Central memory CD8-positive, alpha-beta T cell (primary cell): ENCODE measurements at regions not wholly inside any gene's neighbourhood (a gene's known extent, or its start where the extent isn't known, plus 50 kb on each side); places are given as distances from the start of the nearest gene placed in this dataset.

ENCODE experiments used
- ATAC-seq: fragments of 150-1000 bp; cut with Tn5 transposase; replicated peaks from 2 replicates; pipeline ENCODE4 v1.10.0; 2022; ENCODE audit warnings: mild to moderate bottlenecking, moderate FRiP score, moderate number of reproducible peaks; ENCODE audit not compliant: poor library complexity, severe bottlenecking; ENCODE audit errors: extremely low read depth
- DNase-seq, 2 donors: peaks; one replicate each; pipeline ENCODE4 v3.0.0; 2021; ENCODE audit warnings: low spot score in 2 of 2
- H3K27ac Mint-ChIP-seq: one replicate; pipeline ENCODE4 v1.8.0; 2022; ENCODE audit warnings: low read depth, mild to moderate bottlenecking, moderate library complexity, mixed read lengths
- H3K27me3 Mint-ChIP-seq: one replicate; pipeline ENCODE4 v1.8.0; 2022; ENCODE audit warnings: mixed read lengths
- H3K36me3 Mint-ChIP-seq: one replicate; pipeline ENCODE4 v1.8.0; 2022; ENCODE audit warnings: mild to moderate bottlenecking, moderate library complexity, mixed read lengths; ENCODE audit not compliant: insufficient read depth
- H3K4me1 Mint-ChIP-seq: one replicate; pipeline ENCODE4 v1.8.0; 2022; ENCODE audit warnings: mixed read lengths
- H3K4me3 Mint-ChIP-seq: one replicate; pipeline ENCODE4 v1.8.0; 2022; ENCODE audit warnings: mild to moderate bottlenecking, moderate library complexity, mixed read lengths
- H3K9me3 Mint-ChIP-seq: one replicate; pipeline ENCODE4 v1.8.0; 2022; ENCODE audit warnings: mixed read lengths

DNA sequence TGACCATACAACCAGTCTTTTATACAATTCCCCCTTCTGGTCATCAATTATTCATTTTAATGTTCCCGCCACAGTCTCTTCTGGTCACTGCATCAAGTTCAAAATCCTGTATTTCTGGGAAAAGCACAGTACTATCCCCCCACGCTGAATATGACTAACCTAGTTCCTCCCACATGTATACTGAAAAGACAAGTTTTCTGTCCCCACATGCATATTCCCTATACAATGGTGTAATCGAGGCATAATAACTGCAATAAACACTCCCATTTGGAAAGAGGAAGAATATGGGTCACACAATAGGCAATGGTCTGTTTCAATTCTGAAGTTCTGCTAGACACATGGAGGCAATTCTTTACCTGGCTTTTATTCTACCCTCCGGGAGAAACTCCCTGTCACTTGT is 344.9 kb downstream of the EFNA5 start:
- Mint-ChIP-seq H3K4me1 (no peaks in the 10 kb centered on the region), H3K27me3 (no peaks in the 10 kb centered on the region), H3K9me3 (no peaks in the 10 kb centered on the region), H3K36me3 (no peaks in the 10 kb centered on the region), H3K4me3 (no peak overlapping the region), H3K27ac (no peak overlapping the region)
- ATAC-seq (no peak), DNase-seq (no peak)

- Mint-ChIP-seq H3K4me3 (no peak overlapping the region), H3K9me3 (no peaks in the 10 kb centered on the region), H3K27ac (no peak overlapping the region), H3K36me3 (no peaks in the 10 kb centered on the region), H3K27me3 (no peaks in the 10 kb centered on the region), H3K4me1 (no peaks in the 10 kb centered on the region)
- no peak for ATAC-seq
- DNase-seq, result no peak
Observed at GRCh38 chr5:107324809-107325208, 345.9 kb downstream of the EFNA5 start.

DNA sequence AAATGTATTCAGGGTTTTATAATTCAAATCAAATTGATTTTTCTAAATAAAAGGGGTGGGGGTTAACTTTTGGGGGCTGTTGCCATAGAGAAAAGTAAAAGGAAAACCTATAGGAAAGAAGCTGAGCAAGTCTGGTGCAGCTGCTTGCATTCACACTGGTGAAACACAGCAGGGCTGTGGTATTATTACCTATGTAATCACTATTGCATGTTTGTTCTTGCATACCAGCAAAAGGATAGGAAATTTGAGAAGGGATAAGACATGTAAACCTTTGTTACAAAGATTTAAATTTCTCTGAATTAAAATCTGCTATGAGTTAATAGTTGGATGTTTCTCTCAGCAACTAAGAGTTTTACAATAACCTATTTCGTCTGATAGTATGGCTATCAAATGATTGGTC is 346.7 kb downstream of the EFNA5 start:
- no peaks in the 10 kb centered on the region for H3K36me3 Mint-ChIP-seq
- no peak for ATAC-seq

DNA sequence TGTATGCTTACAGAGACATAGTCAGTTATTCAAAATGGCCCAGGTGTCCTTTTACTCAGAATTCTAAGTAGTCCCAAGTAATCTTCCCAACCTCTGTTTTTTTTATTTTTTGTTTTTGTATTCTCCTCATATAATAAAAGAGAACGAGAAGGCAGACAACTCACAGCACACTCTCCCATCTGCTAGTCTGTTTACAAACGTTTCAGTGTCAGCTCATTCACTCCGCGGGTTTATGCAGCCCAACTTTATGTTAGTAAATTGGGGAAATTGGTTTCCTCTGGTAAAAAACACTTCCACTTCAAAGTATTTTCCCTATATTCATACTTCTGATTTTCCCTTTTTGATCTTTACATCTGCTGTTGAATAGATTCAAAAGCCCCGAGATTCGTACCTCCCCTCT is 347.2 kb downstream of the EFNA5 start:
- no peaks in the 10 kb centered on the region for H3K27me3 Mint-ChIP-seq
- no peaks in the 10 kb centered on the region for H3K4me1 Mint-ChIP-seq
- no peak overlapping the region for H3K4me3 Mint-ChIP-seq
- no peak for DNase-seq
- no peaks in the 10 kb centered on the region for H3K9me3 Mint-ChIP-seq
- ATAC-seq, result no peak
- H3K27ac Mint-ChIP-seq, result no peak overlapping the region
- H3K36me3 Mint-ChIP-seq, result no peaks in the 10 kb centered on the region

More for the DNA sequence above, 346.7 kb downstream of the EFNA5 start:
- Mint-ChIP-seq H3K4me1 (no peaks in the 10 kb centered on the region), H3K9me3 (no peaks in the 10 kb centered on the region), H3K27ac (no peak overlapping the region), H3K4me3 (no peak overlapping the region), H3K27me3 (no peaks in the 10 kb centered on the region)
- no peak for DNase-seq

DNA sequence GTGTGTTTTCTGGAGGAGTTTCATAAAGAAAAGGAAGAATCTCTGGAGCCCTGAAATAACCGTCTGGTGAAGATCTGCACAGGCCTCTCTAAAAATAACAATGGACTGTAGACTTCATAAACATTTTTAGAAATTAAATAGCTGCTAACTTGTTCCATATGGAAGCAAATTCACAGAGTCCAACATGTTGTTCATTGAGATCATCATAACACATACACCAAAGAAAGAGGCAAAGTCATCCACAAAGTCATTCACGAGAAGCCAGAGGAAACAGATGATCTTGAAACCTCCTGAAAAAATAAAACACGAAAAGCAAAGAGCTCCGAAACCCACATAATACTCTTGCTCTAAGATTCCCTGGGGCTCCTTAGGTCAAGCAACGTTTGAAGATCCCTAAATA is 347.8 kb downstream of the EFNA5 start:
- ATAC-seq, result no peak
- Mint-ChIP-seq H3K36me3 (no peaks in the 10 kb centered on the region), H3K27me3 (no peaks in the 10 kb centered on the region), H3K27ac (no peak overlapping the region), H3K4me3 (no peak overlapping the region), H3K9me3 (no peaks in the 10 kb centered on the region), H3K4me1 (no peaks in the 10 kb centered on the region)
- no peak for DNase-seq

DNA sequence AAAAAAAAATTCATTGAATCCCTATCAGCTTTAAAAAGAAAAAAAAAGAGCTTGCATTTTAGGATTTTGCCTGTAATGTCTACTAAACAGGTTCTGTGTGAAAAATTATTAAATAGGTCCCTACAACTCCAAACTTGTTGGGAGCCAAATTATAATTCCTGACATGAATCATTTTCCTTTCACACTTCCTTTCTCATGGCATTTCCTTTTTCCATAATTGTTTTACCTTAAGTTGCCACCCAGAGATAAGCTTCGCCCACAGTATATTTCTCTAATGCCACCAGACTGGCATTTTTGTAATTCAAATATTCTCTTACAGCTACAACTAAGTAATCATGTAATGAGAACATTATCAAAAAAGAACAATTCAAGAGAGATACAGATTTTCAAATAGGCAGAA is 348.8 kb downstream of the EFNA5 start:
- H3K9me3 Mint-ChIP-seq, result no peaks in the 10 kb centered on the region
- H3K4me1 Mint-ChIP-seq, result no peaks in the 10 kb centered on the region
- no peaks in the 10 kb centered on the region for H3K36me3 Mint-ChIP-seq
- ATAC-seq, result no peak
- H3K27ac Mint-ChIP-seq, result no peak overlapping the region
- no peaks in the 10 kb centered on the region for H3K27me3 Mint-ChIP-seq
- no peak overlapping the region for H3K4me3 Mint-ChIP-seq
- no peak for DNase-seq

- no peaks in the 10 kb centered on the region for H3K27me3 Mint-ChIP-seq
- ATAC-seq (no peak), DNase-seq (no peak)
- H3K27ac Mint-ChIP-seq, result no peak overlapping the region
- no peaks in the 10 kb centered on the region for H3K4me1 Mint-ChIP-seq
- H3K9me3 Mint-ChIP-seq, result no peaks in the 10 kb centered on the region
- no peaks in the 10 kb centered on the region for H3K36me3 Mint-ChIP-seq
- no peak overlapping the region for H3K4me3 Mint-ChIP-seq
Observed at GRCh38 chr5:107320846-107321245, 349.9 kb downstream of the EFNA5 start.

- H3K4me1 Mint-ChIP-seq, result no peaks in the 10 kb centered on the region
- H3K9me3 Mint-ChIP-seq, result no peaks in the 10 kb centered on the region
- no peak overlapping the region for H3K4me3 Mint-ChIP-seq
- H3K27me3 Mint-ChIP-seq, result no peaks in the 10 kb centered on the region
- H3K36me3 Mint-ChIP-seq, result no peaks in the 10 kb centered on the region
- no peak overlapping the region for H3K27ac Mint-ChIP-seq
- ATAC-seq, result no peak
- DNase-seq, result no peak
Observed at GRCh38 chr5:107320376-107320775, 350.4 kb downstream of the EFNA5 start.

- DNase-seq (no peak), ATAC-seq (no peak)
- Mint-ChIP-seq H3K27ac (no peak overlapping the region), H3K27me3 (no peaks in the 10 kb centered on the region), H3K36me3 (no peaks in the 10 kb centered on the region), H3K4me1 (no peaks in the 10 kb centered on the region), H3K4me3 (no peak overlapping the region), H3K9me3 (no peaks in the 10 kb centered on the region)
Observed at GRCh38 chr5:107319901-107320300, 350.8 kb downstream of the EFNA5 start.

DNA sequence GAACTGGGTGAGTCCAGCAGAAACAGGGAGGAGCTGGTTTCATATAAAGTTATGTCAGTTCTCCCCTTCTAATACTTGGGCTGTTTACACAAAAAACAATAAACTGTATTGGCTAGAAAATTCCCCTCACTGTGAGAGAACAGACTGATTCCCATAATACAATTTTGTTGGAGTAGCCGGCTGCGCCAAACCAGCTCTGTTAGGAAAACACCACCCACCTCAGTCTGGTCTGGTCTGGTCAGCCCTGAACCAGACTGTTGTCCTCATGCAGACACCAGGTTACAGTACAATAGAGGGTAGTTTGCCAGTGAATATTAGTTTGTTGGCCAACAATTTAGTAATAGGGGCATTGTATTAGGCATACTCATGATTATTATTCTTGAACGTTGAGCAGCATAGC is 356.4 kb downstream of the EFNA5 start:
- DNase-seq (no peak), ATAC-seq (no peak)
- Mint-ChIP-seq H3K4me1 (no peaks in the 10 kb centered on the region), H3K36me3 (no peaks in the 10 kb centered on the region), H3K27ac (no peak overlapping the region), H3K4me3 (no peak overlapping the region), H3K27me3 (no peaks in the 10 kb centered on the region), H3K9me3 (no peaks in the 10 kb centered on the region)

GRCh38 chr5:107313921-107314320 is 356.8 kb downstream of the EFNA5 start:
- ATAC-seq, result no peak

DNA sequence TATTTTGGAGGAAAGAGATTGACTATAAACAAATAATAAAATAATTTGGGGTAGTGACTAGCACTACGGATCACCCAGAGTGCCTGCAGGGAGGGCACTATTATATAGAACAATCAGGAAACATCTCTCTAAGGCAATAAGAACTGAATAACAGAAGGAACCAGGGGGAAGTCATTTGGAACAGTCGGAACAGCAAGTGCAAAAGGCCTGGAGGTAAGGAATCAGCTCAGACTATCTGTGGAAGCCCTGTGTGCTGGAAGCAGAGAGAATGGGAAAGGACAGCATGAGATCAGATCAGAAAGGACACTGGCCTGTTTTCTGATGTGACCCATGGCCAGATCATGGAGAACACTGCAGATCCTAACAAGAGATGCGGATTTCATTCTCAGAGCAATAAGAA is 357.6 kb downstream of the EFNA5 start:
- no peaks in the 10 kb centered on the region for H3K36me3 Mint-ChIP-seq
- H3K27ac Mint-ChIP-seq, result no peak overlapping the region
- ATAC-seq (no peak), DNase-seq (no peak)
- no peaks in the 10 kb centered on the region for H3K9me3 Mint-ChIP-seq
- no peaks in the 10 kb centered on the region for H3K27me3 Mint-ChIP-seq
- no peak overlapping the region for H3K4me3 Mint-ChIP-seq
- peaks cover 1% of the 10 kb centered on the region for H3K4me1 Mint-ChIP-seq

More at GRCh38 chr5:107313921-107314320, 356.8 kb downstream of the EFNA5 start:
- Mint-ChIP-seq H3K9me3 (no peaks in the 10 kb centered on the region), H3K4me3 (no peak overlapping the region), H3K27ac (no peak overlapping the region), H3K4me1 (no peaks in the 10 kb centered on the region), H3K36me3 (no peaks in the 10 kb centered on the region), H3K27me3 (no peaks in the 10 kb centered on the region)
- no peak for DNase-seq

DNA sequence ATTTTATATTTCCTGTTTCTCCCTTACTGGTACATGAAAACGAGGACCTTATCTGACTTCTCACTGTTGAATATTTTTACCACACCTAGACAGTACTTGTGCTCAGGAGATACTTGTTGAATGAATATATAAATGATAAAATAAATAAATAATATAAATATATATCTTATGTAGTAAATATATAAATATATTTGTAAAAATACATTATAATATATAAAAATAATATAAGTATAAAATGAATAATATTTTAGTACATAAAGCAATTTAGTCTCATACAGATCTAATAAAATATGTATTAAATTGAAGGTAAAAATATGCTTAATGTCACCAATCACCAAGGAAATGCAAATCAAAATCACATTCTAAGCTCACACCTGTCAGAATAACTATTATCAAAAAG is 360.6 kb downstream of the EFNA5 start:
- Mint-ChIP-seq H3K27me3 (no peaks in the 10 kb centered on the region), H3K27ac (no peak overlapping the region), H3K9me3 (no peaks in the 10 kb centered on the region), H3K36me3 (no peaks in the 10 kb centered on the region), H3K4me1 (peaks cover 6% of the 10 kb centered on the region), H3K4me3 (no peak overlapping the region)
- no peak for ATAC-seq
- no peak for DNase-seq

DNA sequence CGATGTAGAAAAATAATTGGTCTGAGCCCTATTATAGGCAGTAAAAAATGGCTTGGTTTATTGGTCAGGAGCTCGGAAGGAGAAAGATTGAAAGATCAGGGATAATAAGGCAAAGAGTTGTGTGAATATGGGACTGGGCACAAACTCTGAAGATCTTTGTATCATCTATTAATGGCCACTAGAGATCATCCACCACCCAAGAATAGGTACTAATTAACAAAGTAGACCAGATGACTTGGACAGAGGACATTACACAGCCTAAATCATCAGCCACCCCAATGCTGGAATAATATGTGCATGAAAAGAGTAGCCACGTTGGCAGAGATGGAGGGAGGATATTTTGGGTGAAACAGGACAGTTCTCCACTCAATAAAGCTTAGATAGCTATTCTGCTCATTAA is 364.1 kb downstream of the EFNA5 start:
- no peaks in the 10 kb centered on the region for H3K9me3 Mint-ChIP-seq
- H3K4me1 Mint-ChIP-seq, result peaks cover 6% of the 10 kb centered on the region

More for the DNA sequence above, 364.1 kb downstream of the EFNA5 start:
- ATAC-seq, result no peak
- Mint-ChIP-seq H3K27ac (no peak overlapping the region), H3K36me3 (no peaks in the 10 kb centered on the region), H3K4me3 (no peak overlapping the region), H3K27me3 (no peaks in the 10 kb centered on the region)
- DNase-seq, result no peak
